GM23338 (cell line): ENCODE measurements at regions not wholly inside any gene's neighbourhood (a gene's known extent, or its start where the extent isn't known, plus 50 kb on each side); places are given as distances from the start of the nearest gene placed in this dataset.

Source experiments
- ATAC-seq: fragments of 200-7000 bp; cut with Tn5 transposase; 3 replicates; pipeline ENCODE4 v1.9.1; 2020
- DNase-seq: peaks from one replicate; pipeline ENCODE4 v3.0.0-alpha.2; 2015; ENCODE audit warnings: low spot score
- H2AFZ ChIP-seq: fragments of 200-600 bp; sonication (generic); 2 replicates; pipeline ENCODE4 v1.8.0; 2016; ENCODE audit warnings: antibody characterized with exemption, mild to moderate bottlenecking, moderate library complexity
- H3F3A ChIP-seq: fragments of 200-600 bp; sonication (generic); replicated peaks from 2 replicates; pipeline ENCODE4 v1.8.0; 2017; ENCODE audit warnings: antibody characterized with exemption, mixed run types, low read depth
- H3K27ac ChIP-seq: fragments of 200-600 bp; sonication (generic); 2 replicates; pipeline ENCODE4 v1.6.1; 2016; ENCODE audit warnings: low read depth
- H3K27me3 ChIP-seq: fragments of 200-600 bp; sonication (generic); 2 replicates; pipeline ENCODE4 v1.8.0; 2016; ENCODE audit warnings: mild to moderate bottlenecking, mixed run types, moderate library complexity; ENCODE audit not compliant: insufficient read depth
- H3K36me3 ChIP-seq: fragments of 200-600 bp; sonication (generic); 2 replicates; pipeline ENCODE4 v1.8.0; 2016; ENCODE audit warnings: mild to moderate bottlenecking; ENCODE audit not compliant: insufficient read depth
- H3K4me1 ChIP-seq: fragments of 200-600 bp; sonication (generic); 2 replicates; pipeline ENCODE4 v1.8.0; 2016; ENCODE audit warnings: mild to moderate bottlenecking, moderate library complexity; ENCODE audit not compliant: insufficient read depth
- H3K4me2 ChIP-seq: fragments of 200-600 bp; sonication (generic); 2 replicates; pipeline ENCODE4 v1.7.1; 2017; ENCODE audit warnings: mixed run types
- H3K4me3 ChIP-seq: fragments of 200-600 bp; sonication (generic); 2 replicates; pipeline ENCODE4 v1.6.1; 2016; ENCODE audit warnings: mixed run types
- H3K79me2 ChIP-seq: fragments of 200-600 bp; sonication (generic); replicated peaks from 2 replicates; pipeline ENCODE4 v1.8.0; 2017; ENCODE audit warnings: mild to moderate bottlenecking; ENCODE audit not compliant: insufficient read depth
- H3K9me2 ChIP-seq: fragments of 200-600 bp; sonication (generic); 2 replicates; pipeline ENCODE4 v1.8.0; 2017; ENCODE audit not compliant: insufficient read depth
- H4K20me1 ChIP-seq: fragments of 200-600 bp; sonication (generic); replicated peaks from 2 replicates; pipeline ENCODE4 v1.8.0; 2017; ENCODE audit warnings: mild to moderate bottlenecking; ENCODE audit not compliant: insufficient read depth
- H3K27ac Mint-ChIP-seq: 2 replicates; pipeline ENCODE4 v1.8.0; 2020; ENCODE audit warnings: inconsistent platforms, mild to moderate bottlenecking, moderate library complexity, mixed read lengths
- H3K27me3 Mint-ChIP-seq: 3 replicates; pipeline ENCODE4 v1.8.0; 2022; ENCODE audit warnings: low read depth, mild to moderate bottlenecking, moderate library complexity, mixed read lengths, inconsistent platforms; ENCODE audit not compliant: insufficient read depth, poor library complexity
- H3K36me3 Mint-ChIP-seq: 3 replicates; pipeline ENCODE4 v1.8.0; 2021; ENCODE audit warnings: low read depth, mild to moderate bottlenecking, inconsistent platforms, moderate library complexity, mixed read lengths
- H3K4me1 Mint-ChIP-seq: 3 replicates; pipeline ENCODE4 v1.8.0; 2020; ENCODE audit warnings: mild to moderate bottlenecking, inconsistent platforms, mixed read lengths
- H3K4me3 Mint-ChIP-seq: 3 replicates; pipeline ENCODE4 v1.8.0; 2021; ENCODE audit warnings: moderate library complexity, mild to moderate bottlenecking, inconsistent platforms, mixed read lengths
- H3K9me3 Mint-ChIP-seq: 3 replicates; pipeline ENCODE4 v1.8.0; 2020; ENCODE audit warnings: moderate library complexity, mild to moderate bottlenecking, inconsistent platforms, mixed read lengths
- CREB1 ChIP-seq: fragments of 250-450 bp; sonication (Bioruptor Pico); IDR thresholded peaks from 2 replicates; pipeline ENCODE4 v1.5.0; 2020; ENCODE audit warnings: low read depth, mild to moderate bottlenecking, moderate library complexity
- ETS1 ChIP-seq: IDR thresholded peaks from 2 replicates; pipeline ENCODE4 v1.6.1; 2016; ENCODE audit warnings: antibody characterized with exemption
- EZH2 ChIP-seq: fragments of 200-600 bp; sonication (generic); IDR thresholded peaks from one replicate; pipeline ENCODE4 v1.8.0; 2017; ENCODE audit warnings: antibody characterized with exemption, mild to moderate bottlenecking, low read depth; ENCODE audit not compliant: unreplicated experiment
- EZH2phosphoT487 ChIP-seq: fragments of 200-600 bp; sonication (generic); IDR thresholded peaks from one replicate; pipeline ENCODE4 v1.8.1; 2018; ENCODE audit warnings: antibody characterized with exemption; ENCODE audit not compliant: unreplicated experiment
- JUNB ChIP-seq: IDR thresholded peaks from one replicate; pipeline ENCODE4 v1.6.1; 2016; ENCODE audit warnings: antibody characterized with exemption; ENCODE audit not compliant: unreplicated experiment
- NANOG ChIP-seq: IDR thresholded peaks from 2 replicates; pipeline ENCODE4 v1.6.1; 2016; ENCODE audit warnings: antibody characterized with exemption, borderline replicate concordance
- POLR2AphosphoS5 ChIP-seq: IDR thresholded peaks from 2 replicates; pipeline ENCODE4 v1.6.1; 2016; ENCODE audit warnings: antibody characterized with exemption, low read depth
- REST ChIP-seq: IDR thresholded peaks from one replicate; pipeline ENCODE4 v1.6.1; 2018; ENCODE audit warnings: antibody characterized with exemption; ENCODE audit not compliant: unreplicated experiment
- STAT1 ChIP-seq: IDR thresholded peaks from one replicate; pipeline ENCODE4 v1.6.1; 2016; ENCODE audit warnings: antibody characterized with exemption; ENCODE audit not compliant: unreplicated experiment
- ZNF114 ChIP-seq: fragments of 250-450 bp; sonication (Bioruptor Pico); IDR thresholded peaks from 2 replicates; pipeline ENCODE4 v1.5.0; 2020; ENCODE audit warnings: mild to moderate bottlenecking, moderate library complexity
- ZNF331 ChIP-seq: fragments of 250-450 bp; sonication (Bioruptor Pico); IDR thresholded peaks from 2 replicates; pipeline ENCODE4 v1.5.0; 2020; ENCODE audit warnings: low read depth, mild to moderate bottlenecking, moderate library complexity
- TF ChIP-seq, protein P1 (sequence below): fragments of 250-450 bp; sonication (Bioruptor Pico); IDR thresholded peaks from 2 replicates; pipeline ENCODE4 v1.5.0; 2020; ENCODE audit warnings: mild to moderate bottlenecking, moderate library complexity
- TF ChIP-seq, protein P2 (sequence below), 2 experiments: fragments of 200-600 bp in 1 of 2; sonication (generic) in 1 of 2; conservative IDR thresholded peaks; 2 replicates each; pipeline versions ENCODE4 v1.5.1 to v1.6.1; 2016 to 2017; ENCODE audit warnings: antibody characterized with exemption in 2 of 2, low read depth in 2 of 2, mild to moderate bottlenecking in 2 of 2, moderate library complexity in 1 of 2

DNA sequence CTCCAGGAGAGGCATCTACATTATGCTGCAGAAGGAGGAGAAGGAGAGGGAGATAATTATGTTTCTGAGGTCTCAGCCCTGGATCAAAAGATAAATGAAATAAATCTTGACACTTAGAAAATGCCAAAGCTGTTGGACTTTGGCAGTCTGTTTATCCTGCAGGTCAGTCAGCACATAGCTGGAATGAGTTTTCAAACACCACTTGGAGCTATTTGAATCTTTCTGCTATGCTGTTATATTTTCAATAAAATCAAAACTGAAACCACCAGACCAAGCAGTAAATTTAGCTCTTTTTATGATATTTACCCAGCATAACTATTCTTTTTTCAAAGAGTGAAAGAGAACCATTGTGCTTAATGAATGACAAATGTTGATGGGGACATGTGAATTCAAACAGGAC lies 505.1 kb upstream of the ITGA1 start:
- Mint-ChIP-seq H3K9me3 (peaks cover 8% of the 10 kb centered on the region; the same call in 2 of the 3 replicates), H3K4me3 (no peak overlapping the region), H3K36me3 (no peaks in the 10 kb centered on the region; the same call in 1 of the 3 replicates), H3K4me1 (no peaks in the 10 kb centered on the region), H3K27me3 (no peaks in the 10 kb centered on the region), H3K27ac (no peak overlapping the region)
- H3K4me1 ChIP-seq = no peaks in the 10 kb centered on the region
- H3K36me3 ChIP-seq = no peaks in the 10 kb centered on the region
- H3K4me3 ChIP-seq = no peak overlapping the region
- H3K27me3 ChIP-seq = no peaks in the 10 kb centered on the region
- no peak overlapping the region for H3K4me2 ChIP-seq
- H2AFZ ChIP-seq = no peak overlapping the region
- no peak for DNase-seq
- no peaks in the 10 kb centered on the region for H3K9me2 ChIP-seq
- TF ChIP-seq REST (no peak), NANOG (no peak), ZNF331 (no peak), ZNF114 (CRISPR knock-in tag) (no peak), EZH2 (no peak), EZH2phosphoT487 (no peak), JUNB (no peak), POLR2AphosphoS5 (no peak), STAT1 (no peak), ETS1 (no peak), CREB1 (CRISPR knock-in tag) (no peak)
- TF ChIP-seq, protein P1, sequence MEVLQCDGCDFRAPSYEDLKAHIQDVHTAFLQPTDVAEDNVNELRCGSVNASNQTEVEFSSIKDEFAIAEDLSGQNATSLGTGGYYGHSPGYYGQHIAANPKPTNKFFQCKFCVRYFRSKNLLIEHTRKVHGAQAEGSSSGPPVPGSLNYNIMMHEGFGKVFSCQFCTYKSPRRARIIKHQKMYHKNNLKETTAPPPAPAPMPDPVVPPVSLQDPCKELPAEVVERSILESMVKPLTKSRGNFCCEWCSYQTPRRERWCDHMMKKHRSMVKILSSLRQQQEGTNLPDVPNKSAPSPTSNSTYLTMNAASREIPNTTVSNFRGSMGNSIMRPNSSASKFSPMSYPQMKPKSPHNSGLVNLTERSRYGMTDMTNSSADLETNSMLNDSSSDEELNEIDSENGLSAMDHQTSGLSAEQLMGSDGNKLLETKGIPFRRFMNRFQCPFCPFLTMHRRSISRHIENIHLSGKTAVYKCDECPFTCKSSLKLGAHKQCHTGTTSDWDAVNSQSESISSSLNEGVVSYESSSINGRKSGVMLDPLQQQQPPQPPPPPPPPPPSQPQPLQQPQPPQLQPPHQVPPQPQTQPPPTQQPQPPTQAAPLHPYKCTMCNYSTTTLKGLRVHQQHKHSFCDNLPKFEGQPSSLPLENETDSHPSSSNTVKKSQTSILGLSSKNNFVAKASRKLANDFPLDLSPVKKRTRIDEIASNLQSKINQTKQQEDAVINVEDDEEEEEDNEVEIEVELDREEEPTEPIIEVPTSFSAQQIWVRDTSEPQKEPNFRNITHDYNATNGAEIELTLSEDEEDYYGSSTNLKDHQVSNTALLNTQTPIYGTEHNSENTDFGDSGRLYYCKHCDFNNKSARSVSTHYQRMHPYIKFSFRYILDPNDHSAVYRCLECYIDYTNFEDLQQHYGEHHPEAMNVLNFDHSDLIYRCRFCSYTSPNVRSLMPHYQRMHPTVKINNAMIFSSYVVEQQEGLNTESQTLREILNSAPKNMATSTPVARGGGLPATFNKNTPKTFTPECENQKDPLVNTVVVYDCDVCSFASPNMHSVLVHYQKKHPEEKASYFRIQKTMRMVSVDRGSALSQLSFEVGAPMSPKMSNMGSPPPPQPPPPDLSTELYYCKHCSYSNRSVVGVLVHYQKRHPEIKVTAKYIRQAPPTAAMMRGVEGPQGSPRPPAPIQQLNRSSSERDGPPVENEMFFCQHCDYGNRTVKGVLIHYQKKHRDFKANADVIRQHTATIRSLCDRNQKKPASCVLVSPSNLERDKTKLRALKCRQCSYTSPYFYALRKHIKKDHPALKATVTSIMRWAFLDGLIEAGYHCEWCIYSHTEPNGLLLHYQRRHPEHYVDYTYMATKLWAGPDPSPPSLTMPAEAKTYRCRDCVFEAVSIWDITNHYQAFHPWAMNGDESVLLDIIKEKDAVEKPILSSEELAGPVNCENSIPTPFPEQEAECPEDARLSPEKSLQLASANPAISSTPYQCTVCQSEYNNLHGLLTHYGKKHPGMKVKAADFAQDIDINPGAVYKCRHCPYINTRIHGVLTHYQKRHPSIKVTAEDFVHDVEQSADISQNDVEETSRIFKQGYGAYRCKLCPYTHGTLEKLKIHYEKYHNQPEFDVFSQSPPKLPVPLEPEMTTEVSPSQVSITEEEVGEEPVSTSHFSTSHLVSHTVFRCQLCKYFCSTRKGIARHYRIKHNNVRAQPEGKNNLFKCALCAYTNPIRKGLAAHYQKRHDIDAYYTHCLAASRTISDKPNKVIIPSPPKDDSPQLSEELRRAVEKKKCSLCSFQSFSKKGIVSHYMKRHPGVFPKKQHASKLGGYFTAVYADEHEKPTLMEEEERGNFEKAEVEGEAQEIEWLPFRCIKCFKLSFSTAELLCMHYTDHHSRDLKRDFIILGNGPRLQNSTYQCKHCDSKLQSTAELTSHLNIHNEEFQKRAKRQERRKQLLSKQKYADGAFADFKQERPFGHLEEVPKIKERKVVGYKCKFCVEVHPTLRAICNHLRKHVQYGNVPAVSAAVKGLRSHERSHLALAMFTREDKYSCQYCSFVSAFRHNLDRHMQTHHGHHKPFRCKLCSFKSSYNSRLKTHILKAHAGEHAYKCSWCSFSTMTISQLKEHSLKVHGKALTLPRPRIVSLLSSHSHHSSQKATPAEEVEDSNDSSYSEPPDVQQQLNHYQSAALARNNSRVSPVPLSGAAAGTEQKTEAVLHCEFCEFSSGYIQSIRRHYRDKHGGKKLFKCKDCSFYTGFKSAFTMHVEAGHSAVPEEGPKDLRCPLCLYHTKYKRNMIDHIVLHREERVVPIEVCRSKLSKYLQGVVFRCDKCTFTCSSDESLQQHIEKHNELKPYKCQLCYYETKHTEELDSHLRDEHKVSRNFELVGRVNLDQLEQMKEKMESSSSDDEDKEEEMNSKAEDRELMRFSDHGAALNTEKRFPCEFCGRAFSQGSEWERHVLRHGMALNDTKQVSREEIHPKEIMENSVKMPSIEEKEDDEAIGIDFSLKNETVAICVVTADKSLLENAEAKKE (CRISPR knock-in tag) = no peak
- TF ChIP-seq, protein P2, sequence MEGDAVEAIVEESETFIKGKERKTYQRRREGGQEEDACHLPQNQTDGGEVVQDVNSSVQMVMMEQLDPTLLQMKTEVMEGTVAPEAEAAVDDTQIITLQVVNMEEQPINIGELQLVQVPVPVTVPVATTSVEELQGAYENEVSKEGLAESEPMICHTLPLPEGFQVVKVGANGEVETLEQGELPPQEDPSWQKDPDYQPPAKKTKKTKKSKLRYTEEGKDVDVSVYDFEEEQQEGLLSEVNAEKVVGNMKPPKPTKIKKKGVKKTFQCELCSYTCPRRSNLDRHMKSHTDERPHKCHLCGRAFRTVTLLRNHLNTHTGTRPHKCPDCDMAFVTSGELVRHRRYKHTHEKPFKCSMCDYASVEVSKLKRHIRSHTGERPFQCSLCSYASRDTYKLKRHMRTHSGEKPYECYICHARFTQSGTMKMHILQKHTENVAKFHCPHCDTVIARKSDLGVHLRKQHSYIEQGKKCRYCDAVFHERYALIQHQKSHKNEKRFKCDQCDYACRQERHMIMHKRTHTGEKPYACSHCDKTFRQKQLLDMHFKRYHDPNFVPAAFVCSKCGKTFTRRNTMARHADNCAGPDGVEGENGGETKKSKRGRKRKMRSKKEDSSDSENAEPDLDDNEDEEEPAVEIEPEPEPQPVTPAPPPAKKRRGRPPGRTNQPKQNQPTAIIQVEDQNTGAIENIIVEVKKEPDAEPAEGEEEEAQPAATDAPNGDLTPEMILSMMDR (conservative IDR thresholded peaks at IDR 0.05; ENCODE audit: low read depth in 2 of 2) = no peak
- H3K27ac ChIP-seq = no peak overlapping the region
- H4K20me1 ChIP-seq = no peaks in the 10 kb centered on the region
- H3K79me2 ChIP-seq = no peaks in the 10 kb centered on the region
- no peaks in the 10 kb centered on the region for H3F3A ChIP-seq
- no peak for ATAC-seq
